Cardiac fibroblast (primary cell): ENCODE measurements at regions not wholly inside any gene's neighbourhood (a gene's known extent, or its start where the extent isn't known, plus 50 kb on each side); places are given as distances from the start of the nearest gene placed in this dataset.
A peak's percentile ranks its signal among the peaks of the same experiment; 100 is the strongest.

ENCODE experiments used
- DNase-seq, 2 donors: peaks; one replicate each; pipeline versions ENCODE4 v3.0.0 to v3.0.0-alpha.2; 2010; ENCODE audit warnings: low read depth in 2 of 2
- H3K4me3 ChIP-seq, 2 donors: replicated peaks in 1 of 2; 1 replicate in 1 of 2; 2 replicates in 1 of 2; pipeline ENCODE4 v1.5.1; 2011; ENCODE audit warnings: low read depth in 2 of 2, low read length in 2 of 2, mild to moderate bottlenecking in 2 of 2, moderate library complexity in 1 of 2
- CTCF ChIP-seq: IDR thresholded peaks from one replicate; pipeline ENCODE4 v1.5.1; 2011; ENCODE audit warnings: low read depth, mild to moderate bottlenecking, low read length, inconsistent platforms

- no peak for TF ChIP-seq CTCF
- H3K4me3 ChIP-seq, result no peak overlapping the region
- no peak for DNase-seq
Measured at GRCh38 chrY:16051908-16052643, 1527.7 kb downstream of the NLGN4Y start.

- peak in 1 of 2 donors; percentile 6 for DNase-seq
- TF ChIP-seq CTCF, result no peak
- H3K4me3 ChIP-seq, result no peak overlapping the region
Measured at GRCh38 chrY:16060141-16060540, 1535.8 kb downstream of the NLGN4Y start.

GRCh38 chrY:16060686-16061085, 1536.4 kb downstream of the NLGN4Y start:
- H3K4me3 ChIP-seq, result no peak overlapping the region
- TF ChIP-seq CTCF, result no peak
- no peak for DNase-seq

- no peak for TF ChIP-seq CTCF
- H3K4me3 ChIP-seq, result no peak overlapping the region
- no peak for DNase-seq
Measured at GRCh38 chrY:16071957-16072356, 1547.6 kb downstream of the NLGN4Y start.

GRCh38 chrY:16075701-16076100, 1551.4 kb downstream of the NLGN4Y start:
- TF ChIP-seq CTCF, result no peak
- H3K4me3 ChIP-seq, result no peak overlapping the region
- peak; percentile 0 to 11 for DNase-seq

GRCh38 chrY:16097325-16097724, 1573.0 kb downstream of the NLGN4Y start:
- TF ChIP-seq CTCF, result no peak
- H3K4me3 ChIP-seq, result no peak overlapping the region
- DNase-seq, result no peak

GRCh38 chrY:16101815-16102214, 1577.5 kb downstream of the NLGN4Y start:
- TF ChIP-seq CTCF, result no peak
- DNase-seq, result no peak
- H3K4me3 ChIP-seq, result no peak overlapping the region
